Coronary artery (tissue), 2 donors: ENCODE measurements at regions not wholly inside any gene's neighbourhood (a gene's known extent, or its start where the extent isn't known, plus 50 kb on each side); places are given as distances from the start of the nearest gene placed in this dataset.

Experiments used
- DNase-seq: peaks from one replicate; pipeline ENCODE4 v3.0.0-alpha.2; 2017; ENCODE audit warnings: low spot score
- H3K27ac ChIP-seq, 2 donors: fragments of 200-600 bp; sonication (generic); one replicate each; pipeline ENCODE4 v1.5.1; 2016 to 2019
- H3K4me3 ChIP-seq: fragments of 200-600 bp; sonication (generic); 2 replicates; pipeline ENCODE4 v1.5.1; 2016; ENCODE audit warnings: mild to moderate bottlenecking, moderate library complexity
- TF ChIP-seq, protein P1 (sequence below): fragments of 200-600 bp; sonication (generic); IDR thresholded peaks from one replicate; pipeline ENCODE4 v1.5.1; 2019; ENCODE audit warnings: antibody characterized with exemption

DNA sequence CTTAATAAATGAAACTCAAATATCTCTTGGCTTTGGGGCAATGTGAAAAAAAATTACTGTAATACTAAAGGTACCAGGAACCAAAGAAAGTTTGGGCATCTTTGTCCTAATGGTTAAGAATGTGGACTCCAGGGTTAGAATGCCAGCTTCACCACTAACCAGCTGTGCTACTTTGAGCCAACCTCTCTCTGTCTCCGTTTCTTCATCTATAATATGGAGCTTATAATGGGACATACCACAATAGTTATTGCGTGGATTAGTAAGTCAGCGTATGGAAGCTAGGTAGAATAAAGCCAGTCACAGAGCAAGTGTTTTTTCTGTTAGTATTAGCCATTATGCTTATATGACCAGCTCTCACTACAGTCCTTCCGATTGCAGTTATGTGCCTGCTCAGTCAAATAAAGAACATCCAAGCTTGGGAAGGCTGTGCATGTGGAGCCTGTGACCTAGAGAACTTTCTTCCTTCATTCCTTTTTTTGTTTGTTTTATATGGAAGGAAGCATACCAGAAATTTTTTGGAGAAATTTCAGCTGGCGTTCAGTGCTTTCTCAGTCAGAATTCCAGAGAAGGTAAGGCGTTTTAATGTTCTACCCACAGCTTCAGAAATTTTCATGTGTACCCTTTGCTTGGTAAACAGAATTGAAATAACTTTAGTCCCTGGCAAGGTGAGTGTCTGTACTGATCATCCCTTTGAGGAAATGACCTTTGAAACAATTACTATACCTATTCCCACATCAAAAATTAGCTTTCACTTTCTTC is 114.0 kb upstream of the RND3 start:
- no peak for DNase-seq

DNA sequence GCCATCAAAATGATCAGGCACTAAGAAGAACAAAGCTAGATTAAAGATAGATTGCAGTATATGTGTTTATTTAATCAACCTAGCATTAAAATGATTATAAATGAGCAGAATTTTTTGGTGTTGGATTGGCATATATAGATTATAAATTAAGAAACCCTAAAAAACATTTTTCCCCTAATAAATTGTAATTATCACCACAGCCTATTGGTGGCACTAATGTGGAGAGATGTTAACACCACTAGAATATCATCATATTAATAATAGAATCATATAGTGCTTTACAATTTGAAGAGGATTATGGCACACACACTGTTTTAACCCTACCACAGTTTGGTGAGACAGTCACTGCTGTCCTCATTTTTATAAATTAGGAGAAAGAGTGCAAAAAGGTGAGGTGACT is 112.4 kb upstream of the RND3 start:
- Histone ChIP-seq H3K4me3 (no peak overlapping the region), H3K27ac (no peak overlapping the region)
- TF ChIP-seq, protein P1, sequence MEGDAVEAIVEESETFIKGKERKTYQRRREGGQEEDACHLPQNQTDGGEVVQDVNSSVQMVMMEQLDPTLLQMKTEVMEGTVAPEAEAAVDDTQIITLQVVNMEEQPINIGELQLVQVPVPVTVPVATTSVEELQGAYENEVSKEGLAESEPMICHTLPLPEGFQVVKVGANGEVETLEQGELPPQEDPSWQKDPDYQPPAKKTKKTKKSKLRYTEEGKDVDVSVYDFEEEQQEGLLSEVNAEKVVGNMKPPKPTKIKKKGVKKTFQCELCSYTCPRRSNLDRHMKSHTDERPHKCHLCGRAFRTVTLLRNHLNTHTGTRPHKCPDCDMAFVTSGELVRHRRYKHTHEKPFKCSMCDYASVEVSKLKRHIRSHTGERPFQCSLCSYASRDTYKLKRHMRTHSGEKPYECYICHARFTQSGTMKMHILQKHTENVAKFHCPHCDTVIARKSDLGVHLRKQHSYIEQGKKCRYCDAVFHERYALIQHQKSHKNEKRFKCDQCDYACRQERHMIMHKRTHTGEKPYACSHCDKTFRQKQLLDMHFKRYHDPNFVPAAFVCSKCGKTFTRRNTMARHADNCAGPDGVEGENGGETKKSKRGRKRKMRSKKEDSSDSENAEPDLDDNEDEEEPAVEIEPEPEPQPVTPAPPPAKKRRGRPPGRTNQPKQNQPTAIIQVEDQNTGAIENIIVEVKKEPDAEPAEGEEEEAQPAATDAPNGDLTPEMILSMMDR, result no peak
- DNase-seq, result no peak

More for the DNA sequence above, 114.0 kb upstream of the RND3 start:
- Histone ChIP-seq H3K27ac (no peak overlapping the region), H3K4me3 (peak overlapping the region; percentile 1)
- TF ChIP-seq, protein P1, result no peak

DNA sequence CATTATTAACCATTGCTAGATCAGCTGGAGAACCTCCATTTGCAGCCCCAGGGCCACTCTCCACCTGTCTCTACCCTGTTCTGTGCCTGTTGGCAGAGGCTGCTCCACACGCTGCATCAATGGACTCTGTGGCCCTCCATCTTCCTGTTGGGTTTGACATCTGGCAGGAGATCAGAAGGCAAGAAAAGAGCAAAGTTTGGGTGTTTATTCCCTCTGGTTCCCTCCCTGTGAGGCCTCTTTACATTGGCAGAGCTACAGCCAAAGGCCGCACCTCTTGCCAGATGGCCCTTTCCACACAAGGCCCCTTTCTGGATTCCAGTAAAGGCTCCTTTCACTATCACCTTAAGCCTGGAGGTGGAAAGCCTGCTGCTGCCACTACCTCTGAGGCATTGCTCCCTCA is 110.9 kb upstream of the RND3 start:
- TF ChIP-seq, protein P1, result no peak
- DNase-seq, result no peak
- Histone ChIP-seq H3K4me3 (no peak overlapping the region), H3K27ac (no peak overlapping the region)

DNA sequence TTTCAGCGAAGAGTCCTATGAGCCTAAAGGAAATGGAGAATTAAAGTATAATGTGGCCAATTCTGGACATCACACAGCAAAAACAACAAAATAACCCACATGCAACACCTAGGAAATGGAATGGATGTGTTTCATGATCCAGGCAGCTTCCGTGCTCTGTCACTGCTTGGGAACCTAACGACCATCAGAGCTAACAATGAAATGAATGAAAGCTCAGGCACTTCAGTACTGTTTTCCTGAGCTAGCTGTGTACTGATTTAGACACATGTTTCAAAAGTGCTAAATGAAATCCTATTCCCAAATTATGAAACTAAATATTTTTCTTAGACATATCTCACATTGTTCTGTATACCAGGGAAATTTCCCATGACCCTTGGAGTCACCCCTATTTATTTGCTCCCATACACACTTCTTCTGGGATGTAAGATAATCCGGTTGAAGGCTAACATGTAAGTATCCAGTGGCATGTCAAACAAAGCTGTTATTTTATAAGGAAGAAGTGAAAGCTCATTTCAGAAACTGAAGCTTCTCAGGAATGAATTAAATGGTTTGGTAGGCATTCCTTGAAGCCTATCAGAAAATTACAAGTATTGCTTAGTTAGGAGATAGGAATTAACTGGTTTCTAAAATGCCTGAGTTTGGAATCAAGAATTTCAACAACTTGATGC is 108.5 kb upstream of the RND3 start:
- TF ChIP-seq, protein P1, result no peak
- Histone ChIP-seq H3K27ac (no peak overlapping the region), H3K4me3 (no peak overlapping the region)
- DNase-seq, result no peak

DNA sequence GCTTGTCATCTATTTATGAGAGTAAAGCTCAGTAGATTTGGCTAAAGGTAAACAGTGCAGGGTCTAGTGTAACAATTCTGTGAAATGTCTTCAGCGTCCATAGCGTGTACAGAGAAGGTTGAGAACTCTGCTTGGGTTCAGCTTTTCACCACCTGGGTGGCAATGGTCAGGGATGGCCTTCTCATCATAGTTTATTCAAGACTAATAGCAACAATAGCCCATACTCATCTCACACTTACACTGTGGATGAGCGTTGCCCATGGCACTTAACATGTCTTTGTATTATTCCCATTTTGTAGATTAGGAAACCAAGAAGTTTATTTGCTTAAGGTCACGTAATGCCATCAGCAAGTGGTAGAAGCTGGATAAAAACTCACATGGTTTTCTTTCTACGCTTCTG is 106.8 kb upstream of the RND3 start:
- H3K27ac ChIP-seq, result no peak overlapping the region
- no peak overlapping the region for H3K4me3 ChIP-seq
- TF ChIP-seq, protein P1, result no peak
- no peak for DNase-seq

DNA sequence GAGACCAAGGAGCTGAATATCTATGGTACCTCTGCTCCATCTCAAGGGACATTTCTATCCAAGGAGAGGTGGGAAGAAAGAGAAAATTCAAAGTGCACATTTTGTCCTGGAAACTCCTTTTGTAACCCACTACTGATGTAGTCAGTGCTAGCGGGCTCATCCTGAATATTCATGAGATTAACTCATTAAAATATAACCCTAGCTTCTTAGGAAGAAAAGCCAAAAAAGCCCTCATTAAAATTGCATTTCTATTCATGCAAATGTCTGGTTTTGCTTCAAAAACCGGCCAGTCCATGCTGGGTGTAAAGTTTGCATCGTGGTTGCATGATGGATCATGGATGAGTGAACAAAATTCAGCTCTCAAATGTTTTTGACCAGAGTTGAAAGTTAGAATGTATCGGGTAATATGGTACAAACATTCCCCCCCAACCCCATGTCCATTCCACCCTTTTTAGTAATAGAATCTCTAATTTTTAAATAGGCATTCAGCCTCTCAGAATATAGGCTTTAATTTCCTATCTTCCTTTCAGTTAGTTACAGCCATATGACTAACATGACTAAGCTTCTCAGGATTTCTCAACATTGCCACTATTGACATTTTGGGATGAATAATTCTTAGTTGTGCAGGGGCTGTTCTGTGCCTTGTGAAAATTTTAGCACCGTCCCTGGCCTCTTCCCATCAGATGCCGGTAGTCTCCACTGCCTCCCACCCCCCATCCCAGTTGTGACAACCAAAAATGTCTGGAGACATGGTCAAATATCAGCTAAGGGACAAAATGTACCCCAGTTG is 104.2 kb upstream of the RND3 start:
- no peak overlapping the region for H3K4me3 ChIP-seq
- TF ChIP-seq, protein P1, result no peak
- no peak overlapping the region for H3K27ac ChIP-seq
- no peak for DNase-seq
